GM21526 (cell line): ENCODE measurements at regions not wholly inside any gene's neighbourhood (a gene's known extent, or its start where the extent isn't known, plus 50 kb on each side); places are given as distances from the start of the nearest gene placed in this dataset.

Source experiments
- ATAC-seq: cut with Tn5 transposase; IDR thresholded peaks from one replicate; pipeline ENCODE4 v1.9.1; 2021; ENCODE audit warnings: moderate library complexity; ENCODE audit not compliant: unreplicated experiment, low FRiP score

DNA sequence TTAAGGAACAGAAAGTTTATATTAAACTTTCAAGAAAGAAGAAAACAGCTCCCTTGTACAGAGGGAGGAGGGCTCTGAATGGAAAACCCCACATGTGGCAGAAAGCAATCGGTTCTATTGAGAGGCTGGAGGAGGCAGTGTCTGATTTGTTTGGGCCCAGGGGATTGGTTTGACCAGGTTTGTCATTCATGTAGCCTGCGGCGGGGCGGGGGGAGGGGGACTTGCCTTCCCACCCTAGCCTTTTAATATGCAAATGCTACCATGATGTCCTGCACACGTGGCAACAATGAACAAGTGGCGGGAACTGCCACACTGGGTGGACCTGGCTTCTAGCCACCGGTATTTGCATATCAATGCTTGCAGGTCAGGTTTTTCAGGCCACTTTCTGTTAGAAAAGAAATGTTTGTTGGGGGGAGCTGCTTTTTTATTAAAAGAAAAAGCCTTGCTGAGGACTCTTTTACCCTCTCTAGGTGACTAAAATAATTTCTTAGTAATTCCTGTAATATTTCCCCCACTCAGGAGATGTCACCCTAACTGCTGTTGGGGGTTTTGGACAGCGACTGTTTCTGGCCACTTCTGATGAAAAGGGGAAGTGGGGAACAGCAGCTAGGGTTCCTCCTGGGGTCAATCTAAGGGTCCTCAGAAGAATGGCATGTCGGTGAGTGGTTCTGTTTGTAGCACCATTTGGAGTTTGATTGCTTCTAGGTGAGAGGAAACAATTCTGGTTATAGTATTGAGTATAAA is 691.2 kb downstream of the TBL1XR1 start:
- no peak for ATAC-seq

DNA sequence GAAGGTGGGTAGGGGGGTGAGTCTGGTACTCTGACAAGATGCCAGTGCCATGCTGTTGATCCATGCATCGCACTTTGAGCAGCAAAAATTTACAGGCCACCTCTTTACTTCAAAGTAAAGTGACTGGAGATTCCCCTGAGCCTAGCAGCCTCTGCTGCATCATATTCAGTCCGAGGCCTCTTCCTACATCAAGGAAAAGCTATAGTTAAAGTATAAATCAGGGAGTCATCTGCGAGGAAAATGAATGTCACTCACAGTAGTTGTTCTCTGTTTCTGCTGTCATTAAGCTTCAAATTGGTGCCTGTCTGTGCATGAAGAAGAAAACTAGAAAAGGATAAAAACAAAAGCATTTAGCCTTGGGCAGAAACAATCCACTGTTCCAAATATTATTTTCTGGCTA is 706.2 kb downstream of the TBL1XR1 start:
- ATAC-seq, result no peak

DNA sequence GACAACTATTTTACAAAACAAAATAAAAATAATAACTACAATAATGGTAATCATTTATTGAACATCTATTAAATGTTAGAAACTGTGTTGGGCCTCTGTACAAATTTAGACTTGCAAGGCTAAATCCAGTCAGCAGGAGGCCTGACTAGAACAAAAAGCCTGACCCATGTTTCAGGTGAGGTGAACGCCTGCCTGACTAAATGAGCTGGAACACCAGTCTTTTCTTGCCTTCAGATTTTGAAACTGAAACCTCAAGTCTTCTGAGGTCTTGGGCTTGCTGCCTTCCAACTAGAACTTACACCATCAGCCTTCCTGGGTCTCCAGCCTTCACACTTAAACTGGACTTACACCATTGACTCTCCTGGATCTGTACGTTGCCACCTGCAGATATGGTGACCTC is 706.9 kb downstream of the TBL1XR1 start:
- ATAC-seq, result no peak

DNA sequence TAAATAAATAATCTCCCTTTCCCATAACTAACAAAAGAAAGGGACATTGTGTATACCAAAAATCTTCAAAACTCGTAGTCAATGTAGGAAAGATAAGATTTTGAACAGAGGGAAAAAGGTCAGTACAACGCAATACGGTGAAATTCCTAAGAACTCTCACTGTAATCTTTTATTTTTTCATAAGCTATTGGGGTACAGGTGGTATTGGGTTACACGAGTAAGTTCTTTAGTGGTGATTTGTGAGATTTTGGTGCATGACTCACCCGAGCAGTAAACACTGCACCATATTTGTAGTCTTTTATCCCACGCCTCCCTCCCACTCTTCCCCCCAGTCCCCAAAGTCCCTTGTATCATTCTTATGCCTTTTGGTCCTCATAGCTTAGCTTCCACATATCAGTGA is 718.0 kb downstream of the TBL1XR1 start:
- no peak for ATAC-seq

DNA sequence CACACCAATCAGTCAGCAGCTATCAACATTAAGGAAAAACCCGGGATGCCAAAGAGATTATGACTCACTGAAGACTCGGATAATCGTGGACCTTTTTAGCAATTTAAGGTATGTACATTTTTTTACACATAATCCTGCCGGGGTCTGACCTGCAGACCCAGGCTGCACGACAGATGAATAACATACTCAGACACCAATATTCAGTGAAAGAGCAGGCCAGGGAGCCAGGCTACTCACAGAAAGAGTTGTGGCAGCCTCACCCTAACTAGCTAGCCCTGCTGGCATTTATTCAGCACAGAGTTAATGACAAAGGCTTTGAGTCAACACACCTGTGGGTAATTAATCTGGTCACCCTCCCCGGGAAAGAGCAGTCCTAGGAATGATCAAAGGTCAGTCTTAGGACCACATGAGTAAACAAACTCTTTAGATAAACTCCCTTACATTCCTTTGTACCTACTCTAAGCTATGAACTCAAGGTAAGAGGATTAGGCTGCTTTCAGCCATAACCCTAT is 727.5 kb downstream of the TBL1XR1 start:
- no peak for ATAC-seq

DNA sequence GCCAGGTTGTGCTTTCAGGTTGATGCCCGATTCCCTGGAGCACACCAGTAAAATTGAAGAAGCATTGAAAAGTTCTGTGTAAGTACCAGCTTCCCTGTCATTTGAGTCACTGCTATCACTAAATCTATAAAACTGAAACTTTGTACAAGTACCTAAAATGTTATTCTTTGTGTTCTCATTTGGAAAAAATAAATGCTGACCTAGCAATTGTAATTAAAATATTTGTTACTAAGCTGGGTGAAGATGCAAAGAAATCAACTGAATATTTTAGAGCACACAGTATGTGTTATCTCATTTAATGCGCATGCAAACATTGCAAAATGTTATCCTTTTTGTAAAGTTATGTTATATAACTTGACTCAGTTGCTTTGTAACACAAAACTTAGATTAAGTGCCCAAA is 733.7 kb downstream of the TBL1XR1 start:
- ATAC-seq, result no peak

DNA sequence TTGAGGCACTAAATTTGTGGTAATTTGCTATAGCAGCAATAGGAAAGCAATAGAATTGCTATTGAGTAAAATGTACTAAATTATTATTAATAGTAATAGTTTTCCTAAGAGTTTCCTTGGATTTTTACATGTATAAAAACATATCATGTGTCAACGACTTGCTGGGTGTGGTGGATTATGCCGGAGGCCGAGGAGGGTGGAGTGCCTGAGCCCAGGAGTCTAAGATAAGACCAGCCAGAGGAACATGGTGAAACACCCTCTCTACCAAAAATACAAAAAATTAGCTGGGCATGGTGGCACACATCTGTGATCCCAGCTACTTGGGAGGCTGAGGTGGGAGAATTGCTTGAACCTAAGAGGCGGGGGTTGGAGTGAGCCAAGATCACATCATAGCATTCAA is 749.9 kb downstream of the TBL1XR1 start:
- ATAC-seq, result no peak

DNA sequence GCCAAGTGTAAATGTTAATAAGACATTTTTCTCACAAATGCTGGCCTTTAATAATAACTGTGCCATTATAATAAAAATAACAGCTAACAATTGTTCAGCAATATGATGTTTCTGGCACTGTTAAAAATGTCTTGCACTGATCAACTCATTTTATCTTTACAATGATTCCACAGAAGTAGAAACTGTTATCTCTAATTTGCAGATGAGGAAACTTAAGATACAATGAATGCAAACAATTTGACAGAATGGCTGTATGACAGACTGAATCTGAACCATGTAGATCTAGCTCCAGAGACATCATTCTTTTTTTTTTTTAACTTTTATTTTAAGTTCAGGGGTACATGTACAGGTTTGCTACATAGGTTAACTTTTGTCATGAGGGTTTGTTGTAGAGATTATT is 755.0 kb downstream of the TBL1XR1 start:
- no peak for ATAC-seq

DNA sequence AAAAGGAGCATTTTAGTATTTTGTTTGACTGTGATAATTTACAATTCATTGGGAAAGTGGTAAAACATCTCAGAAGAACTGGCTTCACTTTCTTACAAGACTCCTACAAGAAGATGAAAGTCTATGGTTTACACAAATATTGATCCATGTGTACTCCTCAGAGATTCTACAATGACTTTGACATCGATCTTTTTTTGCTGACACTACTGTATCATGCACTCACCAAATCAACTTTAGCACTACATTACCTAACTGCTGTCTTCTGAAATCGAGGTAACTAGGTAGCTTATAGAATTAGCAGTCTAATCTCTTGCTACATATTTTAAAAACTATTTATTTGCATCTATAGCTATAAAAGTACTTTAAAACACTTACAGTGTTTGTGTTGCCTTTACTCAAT is 757.6 kb downstream of the TBL1XR1 start:
- no peak for ATAC-seq

DNA sequence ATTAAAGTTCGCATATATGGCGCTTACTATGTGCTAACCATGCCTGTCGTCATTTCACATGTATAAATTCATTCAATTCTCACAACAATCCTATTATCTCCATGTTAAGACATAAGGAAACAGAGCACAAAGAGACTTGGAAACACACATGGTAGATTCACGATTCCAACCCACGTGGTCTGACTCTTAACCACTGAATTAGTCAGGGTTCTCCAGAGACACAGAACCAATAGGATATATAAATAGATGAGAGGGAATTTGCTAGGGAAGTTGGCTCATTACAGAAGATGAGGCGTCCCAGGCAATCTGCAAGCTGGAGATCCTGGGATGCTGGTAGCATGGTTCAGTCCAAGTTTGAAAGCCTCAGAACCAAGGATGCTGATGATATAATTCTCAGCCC is 765.3 kb downstream of the TBL1XR1 start:
- ATAC-seq, result no peak

DNA sequence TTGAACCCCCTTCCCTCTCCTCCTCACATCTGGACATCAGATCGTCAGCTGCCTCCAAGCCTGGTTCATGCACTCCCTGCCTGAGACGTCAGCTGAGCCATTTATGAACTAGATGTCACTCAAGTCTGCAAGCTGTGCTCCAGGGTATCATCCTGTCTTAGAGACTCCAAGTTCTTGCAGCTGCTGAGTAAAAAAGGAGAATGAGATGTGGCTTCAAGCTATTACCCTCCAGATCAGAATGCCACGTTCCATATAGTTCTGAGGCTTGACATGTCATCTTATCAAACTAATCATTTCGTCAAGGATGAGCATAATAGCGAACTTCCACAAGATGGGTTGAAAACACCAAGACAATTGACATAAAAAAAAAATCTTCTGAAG is 766.3 kb downstream of the TBL1XR1 start:
- no peak for ATAC-seq

DNA sequence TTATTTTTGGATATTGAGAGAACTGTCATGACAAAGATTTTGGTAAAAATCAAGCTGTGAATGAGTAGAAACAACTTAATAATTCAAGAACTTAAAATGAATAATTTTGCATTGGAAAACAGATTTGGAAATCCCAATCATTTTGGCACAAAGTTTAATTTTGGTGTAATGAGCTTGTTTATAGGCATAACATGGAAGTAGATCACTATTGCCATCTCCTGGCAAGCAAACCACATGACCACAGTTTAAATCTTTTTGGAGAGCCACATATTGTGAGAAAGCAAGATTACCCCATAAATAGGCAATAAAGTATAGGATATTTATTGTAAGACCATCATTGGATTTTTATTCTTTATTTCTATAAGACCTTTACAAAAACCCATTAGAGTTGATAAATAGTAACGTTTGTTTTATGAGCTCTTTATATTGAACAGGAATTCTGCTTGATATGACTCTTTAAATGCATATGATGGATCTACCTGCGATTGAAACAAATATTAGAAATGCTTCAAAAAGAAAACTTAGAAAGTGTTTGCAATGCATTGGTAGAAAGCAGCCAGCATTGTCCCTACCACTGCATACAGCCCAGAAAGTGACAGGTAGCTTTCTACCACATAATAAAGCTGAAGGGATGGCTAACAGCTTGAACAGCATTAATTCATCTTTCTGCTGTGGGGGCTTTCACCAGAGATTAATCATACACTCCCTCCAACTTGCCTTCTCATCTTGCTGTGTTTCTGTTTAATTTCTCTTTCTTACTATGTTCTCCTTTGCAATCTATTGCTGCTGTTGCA is 766.8 kb downstream of the TBL1XR1 start:
- ATAC-seq, result no peak

DNA sequence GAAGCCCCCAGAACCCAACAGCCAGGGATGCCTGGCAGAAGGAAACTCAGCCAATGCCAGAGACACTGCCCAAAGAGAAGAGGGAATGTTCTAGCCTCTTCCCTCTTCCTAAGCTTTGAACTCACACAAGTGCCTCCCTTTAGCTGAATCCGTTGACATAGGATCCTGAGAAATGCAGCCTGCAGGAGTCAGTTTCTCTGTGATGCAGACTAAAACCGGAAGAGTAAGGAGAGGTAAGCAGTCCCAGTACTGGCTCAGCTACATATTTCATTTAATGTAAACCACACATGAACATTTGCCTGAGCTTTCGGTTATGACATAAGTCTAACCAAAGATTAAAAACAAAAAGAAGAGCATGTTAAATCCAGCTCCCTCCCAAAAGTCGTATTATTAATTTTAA is 768.7 kb downstream of the TBL1XR1 start:
- ATAC-seq, result no peak

DNA sequence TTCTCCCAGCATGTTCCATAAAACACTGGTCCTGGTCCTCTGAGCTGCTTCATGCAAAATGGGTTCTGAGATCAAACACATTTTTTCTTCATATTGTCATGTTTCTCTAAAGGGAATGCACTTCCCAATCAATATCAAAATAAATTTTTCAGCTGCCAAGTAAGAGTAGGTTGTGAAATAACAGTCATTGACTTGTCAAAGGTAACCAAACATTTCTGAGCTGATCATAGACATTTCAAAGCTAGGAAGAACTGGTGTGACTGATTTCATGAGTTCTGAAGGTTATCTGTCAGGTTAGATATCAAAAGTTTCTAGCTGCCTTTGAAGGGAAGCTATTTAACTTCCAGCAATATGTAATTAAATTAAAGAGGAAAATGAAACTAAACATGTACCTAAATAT is 770.9 kb downstream of the TBL1XR1 start:
- no peak for ATAC-seq

DNA sequence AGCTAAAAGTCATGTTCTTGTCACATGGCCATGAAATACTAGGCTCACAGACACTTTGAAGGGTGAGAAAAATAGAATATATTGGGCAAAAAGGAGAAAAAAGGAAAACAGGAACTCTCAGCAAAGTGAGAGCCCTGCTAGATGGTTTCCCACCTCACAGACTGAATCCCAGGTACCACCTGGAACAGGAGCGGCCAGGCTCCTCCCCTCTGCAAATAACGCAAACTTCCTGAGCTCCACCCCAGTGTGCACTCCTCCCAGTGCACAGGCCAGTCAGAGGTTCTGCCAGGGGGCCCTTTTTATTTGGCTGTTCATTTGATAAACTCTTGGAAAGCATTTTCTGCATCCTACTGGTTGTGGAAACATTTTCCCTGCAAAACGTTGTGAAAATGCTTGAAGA is 780.4 kb downstream of the TBL1XR1 start:
- ATAC-seq, result no peak

DNA sequence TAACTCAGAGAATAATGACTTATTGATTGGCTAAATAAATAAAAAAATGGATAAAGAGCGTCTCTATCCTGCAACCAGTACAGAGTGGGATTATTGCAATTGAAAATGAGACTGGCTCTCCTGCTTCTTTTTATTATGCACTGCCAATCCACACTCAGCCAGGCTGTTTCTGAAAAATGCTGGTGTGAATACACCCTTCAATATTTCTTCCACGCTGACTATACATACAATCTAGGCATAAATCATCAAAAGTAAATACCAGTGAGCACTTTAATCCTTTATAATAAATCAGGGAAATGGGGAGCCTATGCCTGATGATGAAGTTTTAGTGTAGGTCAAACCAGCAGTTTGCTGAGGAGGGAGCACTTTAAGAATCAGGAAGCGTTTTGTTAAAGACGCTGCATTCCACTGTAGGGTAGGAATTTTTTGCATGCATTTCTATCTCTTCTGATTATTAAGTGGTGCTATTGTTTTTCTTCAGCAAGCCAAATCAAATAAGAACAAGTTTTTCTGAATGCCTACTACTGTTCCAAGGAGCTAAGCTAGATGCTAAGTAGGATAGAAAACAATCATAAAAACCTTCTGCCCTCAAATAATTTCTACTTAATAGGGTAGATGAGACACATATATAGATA is 781.5 kb downstream of the TBL1XR1 start:
- ATAC-seq, result no peak

DNA sequence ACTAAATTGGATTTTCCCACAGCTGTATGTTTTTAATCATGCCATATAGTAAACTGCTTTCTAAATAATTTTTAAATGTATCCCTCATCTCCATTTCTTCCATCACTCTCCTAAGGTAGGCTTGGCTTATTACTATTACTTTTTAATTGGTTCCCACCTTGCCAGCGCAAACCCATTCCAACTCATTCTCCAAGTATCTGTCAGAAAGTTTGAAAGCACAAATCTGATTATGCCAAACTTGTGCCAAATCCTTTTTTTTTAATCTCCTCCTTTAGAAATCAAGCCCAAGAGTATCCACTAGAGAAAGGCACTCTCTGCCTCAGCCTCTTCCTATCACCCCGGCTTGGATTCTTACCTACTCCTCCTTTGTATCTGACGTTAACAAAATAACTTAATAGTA is 784.5 kb downstream of the TBL1XR1 start:
- no peak for ATAC-seq

DNA sequence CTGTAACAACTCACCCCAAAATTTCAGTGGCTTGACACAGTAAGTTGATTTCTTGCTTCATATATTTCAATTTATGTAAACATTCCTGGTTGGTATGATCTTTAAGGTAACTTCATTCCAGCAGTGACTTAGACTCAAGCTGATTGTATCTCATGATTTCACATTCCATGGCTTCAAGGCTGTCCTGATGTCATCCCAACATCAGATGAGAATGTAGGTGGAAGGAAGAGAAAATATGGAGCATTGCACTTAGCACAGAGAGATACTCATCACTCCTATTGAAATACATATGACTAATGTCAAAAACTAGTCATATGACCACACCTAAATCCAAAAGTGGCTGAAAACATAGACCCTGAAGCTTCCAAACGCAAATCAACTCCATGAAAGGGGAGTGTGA is 793.8 kb downstream of the TBL1XR1 start:
- ATAC-seq, result no peak

DNA sequence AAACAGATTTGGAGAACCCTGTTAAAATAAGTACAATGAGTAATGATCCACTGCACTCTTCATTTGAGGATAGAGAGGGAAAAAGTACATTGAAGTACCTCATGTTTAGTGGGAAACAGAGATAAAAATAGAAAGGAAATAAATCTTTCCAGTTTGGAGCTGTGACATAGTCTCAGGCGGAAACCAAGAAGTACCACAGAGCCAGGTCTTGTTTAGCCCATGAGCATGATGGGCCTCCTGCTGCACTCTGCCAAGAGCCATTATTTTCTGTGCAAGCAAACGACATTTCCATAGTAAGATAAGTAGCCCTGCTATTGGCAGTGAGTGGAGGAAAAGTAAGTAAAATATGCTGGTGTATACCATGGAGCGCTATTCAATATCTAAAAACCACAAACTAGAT is 796.1 kb downstream of the TBL1XR1 start:
- ATAC-seq, result no peak

DNA sequence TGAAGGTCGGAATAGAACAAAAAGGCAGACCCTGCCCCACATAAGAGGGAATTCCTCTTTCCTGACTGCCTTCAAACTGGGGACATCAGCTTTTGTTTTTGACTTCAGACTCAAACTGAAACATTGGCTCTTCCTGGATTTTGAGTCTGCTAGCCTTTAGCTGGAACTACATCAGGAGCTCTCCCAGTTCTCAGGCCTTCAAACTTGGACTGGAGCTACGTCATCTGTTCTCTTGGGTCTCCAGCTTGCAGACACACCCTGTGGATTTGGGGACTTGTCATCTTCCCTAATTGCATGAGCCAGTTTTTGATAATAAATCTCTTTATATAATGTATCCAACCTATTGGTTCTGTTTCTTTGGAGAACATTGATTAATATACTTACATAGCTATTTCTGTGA is 798.1 kb downstream of the TBL1XR1 start:
- ATAC-seq, result no peak

DNA sequence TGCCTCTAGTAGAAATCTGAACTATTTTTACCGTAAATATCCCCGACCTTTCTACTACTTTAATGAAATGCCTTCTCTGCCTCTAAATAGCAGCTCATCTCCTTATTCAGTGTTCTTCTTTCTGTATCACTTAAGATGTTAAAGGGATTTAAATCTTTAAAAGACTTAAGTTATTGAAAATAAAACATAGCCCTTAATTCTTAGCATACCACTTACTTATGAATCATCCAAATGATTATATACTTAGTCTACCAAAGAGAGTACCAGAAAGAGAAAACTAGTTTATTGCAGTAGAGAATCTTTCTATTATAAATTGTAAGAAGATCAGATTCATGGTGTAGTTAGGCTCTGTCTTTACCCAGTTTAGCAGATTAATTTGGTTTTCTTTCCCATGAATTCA is 802.0 kb downstream of the TBL1XR1 start:
- no peak for ATAC-seq

DNA sequence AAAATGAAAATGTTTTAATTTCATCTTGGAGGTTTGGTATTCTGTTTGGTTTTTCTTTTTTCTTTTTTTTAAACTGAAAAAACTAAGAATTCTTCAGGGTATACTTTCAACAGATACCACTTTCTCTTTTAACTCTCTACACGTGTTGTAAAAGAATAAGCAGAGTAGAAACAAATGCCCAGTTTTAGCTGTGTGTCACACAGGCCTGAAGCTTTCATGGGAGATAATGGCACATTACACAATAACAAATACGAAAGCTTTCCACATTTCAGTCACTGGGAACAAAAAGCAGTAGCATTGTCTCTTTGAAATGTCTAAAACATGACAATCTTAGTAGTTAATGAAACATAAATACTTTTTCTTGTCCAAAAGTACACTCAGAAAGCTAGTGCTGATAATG is 818.5 kb downstream of the TBL1XR1 start:
- no peak for ATAC-seq
